Fibroblast of peridontal ligament (primary cell): ENCODE measurements at regions not wholly inside any gene's neighbourhood (a gene's known extent, or its start where the extent isn't known, plus 50 kb on each side); places are given as distances from the start of the nearest gene placed in this dataset.

Experiments used
- DNase-seq: peaks from one replicate; pipeline ENCODE4 v3.0.0-alpha.2; 2010; ENCODE audit errors: extremely low read depth

DNA sequence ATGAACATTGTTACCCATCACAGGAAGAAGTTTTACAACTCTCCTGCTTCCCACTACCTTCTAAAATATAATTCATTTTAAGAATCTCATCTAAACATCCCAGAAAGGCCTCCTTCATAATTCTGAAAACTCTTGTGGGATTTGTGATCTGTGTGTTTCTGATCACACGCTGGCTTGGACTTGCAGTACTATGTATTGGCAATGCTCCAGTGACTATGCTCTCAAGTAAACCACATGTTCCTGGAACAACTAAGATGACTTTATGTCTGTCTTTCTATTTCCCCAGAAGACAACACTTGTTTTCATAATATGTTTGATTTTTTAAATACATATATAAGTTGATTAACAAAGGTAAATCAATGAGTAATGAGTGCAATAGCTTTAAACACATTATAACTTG lies 376.6 kb upstream of the NETO1 start:
- peak; percentile 3 for DNase-seq

DNA sequence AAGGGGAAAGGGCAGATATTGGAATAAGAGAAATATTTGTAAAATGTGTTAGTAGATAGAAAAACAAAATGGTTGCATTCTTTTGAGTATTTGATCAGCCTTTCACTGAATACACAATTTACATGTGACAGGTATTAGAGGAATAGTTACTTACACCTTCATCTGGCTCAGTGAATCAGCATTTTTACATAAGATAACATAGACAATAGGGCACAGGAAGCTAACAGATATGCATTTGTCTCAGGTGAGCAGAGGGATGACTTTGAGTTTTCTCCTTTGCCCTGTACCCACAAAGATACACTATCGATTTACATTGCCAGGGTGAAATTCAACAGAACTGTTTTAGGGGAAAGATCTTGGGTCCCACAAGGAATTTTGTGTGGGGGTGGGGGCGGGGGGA lies 373.1 kb upstream of the NETO1 start:
- no peak for DNase-seq

DNA sequence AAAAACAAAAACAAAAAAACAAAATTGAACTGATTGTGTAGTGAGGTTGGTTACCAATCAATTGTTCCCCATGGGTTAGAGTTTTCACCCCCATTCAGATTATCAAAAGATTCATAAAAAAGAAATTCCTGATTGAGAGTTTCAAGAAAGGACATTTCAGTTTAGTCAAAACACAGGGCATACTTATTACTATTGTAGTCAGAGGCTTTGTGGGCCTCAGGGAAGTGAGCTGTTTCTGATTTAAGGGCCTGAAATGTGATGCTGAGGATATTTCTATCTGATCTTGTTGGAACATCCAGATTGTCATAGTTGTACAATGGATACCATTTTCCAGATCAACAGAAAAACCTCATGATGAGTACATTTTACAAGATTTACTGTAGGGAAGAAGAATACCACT lies 368.1 kb upstream of the NETO1 start:
- peak; percentile 1 for DNase-seq

DNA sequence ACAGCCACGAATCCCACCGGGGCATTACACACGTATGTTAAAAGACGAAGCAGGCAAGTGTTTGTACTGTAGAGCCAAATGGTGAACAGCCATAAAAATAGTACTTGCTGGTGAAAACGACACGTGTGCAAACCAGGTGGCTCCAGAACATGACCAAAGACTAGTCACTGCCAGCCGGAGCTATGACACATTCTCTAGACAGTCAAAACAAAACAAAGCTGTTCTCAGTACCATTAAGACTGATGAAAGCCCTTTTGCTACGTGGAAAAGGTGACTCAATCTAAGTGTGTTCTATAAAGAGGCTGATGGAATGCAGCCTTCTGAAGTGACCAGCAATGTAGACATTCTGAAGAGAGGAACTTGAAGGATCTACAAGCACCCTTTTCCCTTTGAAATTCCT lies 367.7 kb upstream of the NETO1 start:
- DNase-seq, result peak; percentile 31

- no peak for DNase-seq
Observed at GRCh38 chr18:73232933-73233332, 365.1 kb upstream of the NETO1 start.

DNA sequence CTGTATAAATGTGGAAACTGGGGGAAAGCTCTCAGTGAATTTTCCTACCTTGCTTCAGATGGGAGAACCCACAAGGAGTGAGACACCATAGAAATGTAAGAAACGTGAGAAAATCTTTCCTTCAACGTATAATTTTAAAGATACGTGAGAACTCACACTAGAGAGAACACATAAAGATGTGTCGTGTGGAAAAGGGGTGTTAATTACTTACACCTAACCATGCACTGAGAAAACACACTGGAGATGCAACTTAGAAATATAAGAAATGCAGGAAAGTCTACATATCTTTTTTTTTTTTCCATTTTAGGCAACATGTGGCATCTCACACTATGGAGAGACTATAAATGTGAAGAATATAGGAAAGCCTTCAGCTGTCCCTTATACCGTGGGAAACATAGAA lies 352.9 kb upstream of the NETO1 start:
- no peak for DNase-seq

- DNase-seq, result no peak
Observed at GRCh38 chr18:73218293-73218692, 350.5 kb upstream of the NETO1 start.

DNA sequence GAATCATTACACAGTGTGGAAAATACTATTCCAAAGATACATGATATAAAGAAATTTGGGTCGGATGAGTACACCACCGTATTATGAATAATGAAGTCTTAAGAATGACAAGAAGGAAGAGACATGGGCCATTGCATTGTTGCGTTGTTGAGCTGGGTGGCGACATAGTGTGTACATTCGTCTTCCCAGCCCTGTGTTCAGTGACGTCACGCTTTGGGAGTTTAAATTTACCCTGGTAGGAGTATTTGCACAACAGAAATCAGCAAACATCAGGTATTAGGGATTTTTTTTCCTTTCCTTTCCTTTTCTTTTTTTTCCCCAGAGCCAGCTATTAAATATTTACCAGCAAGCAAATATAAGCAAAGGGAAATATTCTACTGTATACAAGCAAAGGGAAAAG lies 347.2 kb upstream of the NETO1 start:
- no peak for DNase-seq

DNA sequence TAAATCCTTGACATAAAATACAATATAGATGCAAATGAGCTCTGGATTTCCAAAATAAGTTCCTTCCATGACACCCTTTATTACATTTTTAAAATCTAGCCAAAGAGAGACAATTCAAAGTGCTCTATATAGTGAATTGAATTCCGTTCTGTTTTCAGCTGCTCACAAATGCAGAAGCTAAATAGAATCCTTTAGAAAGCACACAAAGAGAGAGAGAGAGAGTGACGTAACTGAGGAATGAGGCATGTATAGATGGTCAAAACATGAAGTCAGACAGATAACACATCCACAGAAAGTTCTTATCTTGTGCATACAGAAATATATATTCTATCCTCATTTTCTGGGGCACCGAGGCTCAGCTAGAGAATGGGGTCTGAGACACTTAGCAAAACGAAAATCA lies 344.7 kb upstream of the NETO1 start:
- no peak for DNase-seq

DNA sequence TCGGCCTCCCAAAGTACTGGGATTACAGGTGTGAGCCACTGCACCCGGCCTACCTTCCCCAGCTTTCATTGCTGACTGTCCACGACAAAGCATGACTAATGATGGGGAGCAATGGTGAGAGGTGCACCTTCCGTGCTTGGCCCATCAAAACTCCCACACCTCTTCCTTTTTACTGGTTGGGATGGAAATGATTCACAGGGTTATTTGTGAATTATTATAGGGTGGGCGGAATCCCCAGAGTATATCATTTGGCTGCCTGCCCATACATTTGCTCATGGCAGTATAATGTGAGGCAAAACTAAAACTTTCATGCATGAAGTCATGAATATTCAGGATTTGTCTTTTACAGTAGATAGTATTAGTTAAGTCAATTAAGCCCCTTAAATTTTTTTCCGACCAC lies 334.2 kb upstream of the NETO1 start:
- no peak for DNase-seq

GRCh38 chr18:73199151-73199550 lies 331.4 kb upstream of the NETO1 start:
- DNase-seq, result peak; percentile 34

GRCh38 chr18:73189718-73190117 lies 321.9 kb upstream of the NETO1 start:
- no peak for DNase-seq

- DNase-seq, result no peak
Observed at GRCh38 chr18:73168236-73168635, 300.4 kb upstream of the NETO1 start.

GRCh38 chr18:73164430-73164829 lies 296.6 kb upstream of the NETO1 start:
- DNase-seq, result no peak

GRCh38 chr18:73163236-73163635 lies 295.4 kb upstream of the NETO1 start:
- DNase-seq, result no peak

GRCh38 chr18:73156117-73156516 lies 288.3 kb upstream of the NETO1 start:
- no peak for DNase-seq

DNA sequence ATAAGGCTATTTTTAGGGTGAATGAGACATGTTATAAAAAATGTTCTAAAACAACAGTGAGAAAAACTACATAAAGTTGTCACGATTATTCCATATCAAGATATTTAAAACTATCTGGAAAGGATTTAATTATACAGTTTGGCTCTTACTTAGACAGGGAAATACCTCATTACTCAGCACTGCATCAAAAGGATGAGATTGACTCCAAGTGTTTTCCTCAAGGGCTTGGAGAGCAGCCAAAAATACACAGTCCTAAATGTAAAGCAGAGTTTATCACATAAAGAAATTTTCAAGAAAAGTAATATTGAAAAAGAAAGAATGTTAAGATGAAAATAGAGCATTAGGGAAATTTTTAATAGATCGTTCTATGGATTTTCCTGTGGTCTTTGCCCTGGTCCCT lies 285.5 kb upstream of the NETO1 start:
- DNase-seq, result no peak

- peak; percentile 31 for DNase-seq
Observed at GRCh38 chr18:73151086-73151485, 283.3 kb upstream of the NETO1 start.

DNA sequence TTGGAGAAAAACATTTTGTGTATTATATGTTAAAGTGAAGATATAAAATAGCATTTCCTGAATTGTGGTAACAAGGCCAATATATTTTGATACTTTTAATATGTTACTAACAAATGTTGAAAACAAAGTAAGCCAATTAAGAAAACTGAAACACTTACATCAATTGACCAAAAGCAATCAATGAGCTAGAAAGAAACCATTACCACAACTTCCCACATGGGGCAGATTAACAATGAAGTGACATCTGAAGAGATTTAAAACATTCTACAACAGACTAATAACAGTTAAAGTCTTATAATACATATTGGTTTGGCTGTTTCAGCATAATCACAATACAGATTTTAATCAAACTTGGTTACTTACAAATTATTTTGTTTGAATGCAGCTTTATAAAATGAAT lies 282.4 kb upstream of the NETO1 start:
- no peak for DNase-seq

- DNase-seq, result no peak
Observed at GRCh38 chr18:73147590-73147989, 279.8 kb upstream of the NETO1 start.

DNA sequence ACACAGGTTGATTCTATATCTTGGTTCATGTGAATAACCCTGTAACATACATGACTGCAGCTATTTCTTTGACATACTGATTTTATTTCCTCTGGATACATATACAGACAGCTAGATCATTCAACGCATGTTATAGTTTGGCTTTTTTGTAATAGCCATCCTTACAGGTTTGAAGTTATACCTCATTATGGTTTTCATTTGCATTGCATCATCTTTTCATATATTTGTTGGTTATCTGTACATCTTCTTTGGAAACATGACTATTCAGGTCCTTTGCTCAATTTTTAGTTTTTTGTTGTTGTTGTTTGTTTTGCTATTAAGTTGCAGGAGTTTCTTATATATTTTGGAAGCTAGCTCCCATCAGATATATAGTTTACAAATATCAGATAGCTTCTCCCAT lies 276.2 kb upstream of the NETO1 start:
- no peak for DNase-seq

GRCh38 chr18:73136134-73136533 lies 268.3 kb upstream of the NETO1 start:
- no peak for DNase-seq

GRCh38 chr18:73124175-73124574 lies 256.4 kb upstream of the NETO1 start:
- DNase-seq, result no peak

- DNase-seq, result no peak
Observed at GRCh38 chr18:73121207-73121606, 253.4 kb upstream of the NETO1 start.

GRCh38 chr18:73120626-73121025 lies 252.8 kb upstream of the NETO1 start:
- no peak for DNase-seq
